Esophagus muscularis mucosa (tissue), 4 donors: ENCODE measurements at regions not wholly inside any gene's neighbourhood (a gene's known extent, or its start where the extent isn't known, plus 50 kb on each side); places are given as distances from the start of the nearest gene placed in this dataset.

ENCODE experiments used
- EP300 ChIP-seq: sonication (generic); formaldehyde crosslinking; IDR thresholded peaks from one replicate; pipeline ENCODE4 v1.6.1; 2017; ENCODE audit warnings: antibody characterized with exemption
- POLR2A ChIP-seq: fragments of 450-650 bp; IDR thresholded peaks from one replicate; pipeline ENCODE4 v1.6.1; 2017; ENCODE audit warnings: antibody characterized with exemption, moderate library complexity, mild to moderate bottlenecking, low read depth
- TF ChIP-seq, protein P1 (sequence below), 3 experiments: fragments of 200-600 bp in 2 of 3; fragments of 450-650 bp in 1 of 3; sonication (generic) in 2 of 3; IDR thresholded peaks; one replicate each; pipeline ENCODE4 v1.5.1; 2017 to 2019; ENCODE audit warnings: antibody characterized with exemption in 3 of 3, mild to moderate bottlenecking in 2 of 3, moderate library complexity in 1 of 3

DNA sequence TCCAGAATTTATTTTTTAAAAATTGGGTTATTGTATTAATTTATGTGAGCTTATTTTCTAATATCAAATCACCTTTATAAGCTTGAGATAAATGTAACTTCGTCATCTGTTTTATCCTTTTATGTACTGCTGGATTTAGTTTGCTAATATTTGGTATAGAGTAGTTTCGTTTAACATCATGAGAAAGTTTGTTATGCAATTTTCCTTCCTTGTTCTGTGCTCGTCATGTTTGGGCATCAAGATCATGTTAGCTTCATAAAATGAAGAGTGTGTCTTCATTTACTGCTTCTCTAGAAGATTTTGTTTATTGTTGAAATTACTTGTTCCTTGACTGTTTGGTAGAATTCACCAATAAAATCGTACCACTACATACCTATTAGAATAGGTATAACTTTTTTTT is 262.1 kb upstream of the SATB1 start:
- TF ChIP-seq, protein P1, sequence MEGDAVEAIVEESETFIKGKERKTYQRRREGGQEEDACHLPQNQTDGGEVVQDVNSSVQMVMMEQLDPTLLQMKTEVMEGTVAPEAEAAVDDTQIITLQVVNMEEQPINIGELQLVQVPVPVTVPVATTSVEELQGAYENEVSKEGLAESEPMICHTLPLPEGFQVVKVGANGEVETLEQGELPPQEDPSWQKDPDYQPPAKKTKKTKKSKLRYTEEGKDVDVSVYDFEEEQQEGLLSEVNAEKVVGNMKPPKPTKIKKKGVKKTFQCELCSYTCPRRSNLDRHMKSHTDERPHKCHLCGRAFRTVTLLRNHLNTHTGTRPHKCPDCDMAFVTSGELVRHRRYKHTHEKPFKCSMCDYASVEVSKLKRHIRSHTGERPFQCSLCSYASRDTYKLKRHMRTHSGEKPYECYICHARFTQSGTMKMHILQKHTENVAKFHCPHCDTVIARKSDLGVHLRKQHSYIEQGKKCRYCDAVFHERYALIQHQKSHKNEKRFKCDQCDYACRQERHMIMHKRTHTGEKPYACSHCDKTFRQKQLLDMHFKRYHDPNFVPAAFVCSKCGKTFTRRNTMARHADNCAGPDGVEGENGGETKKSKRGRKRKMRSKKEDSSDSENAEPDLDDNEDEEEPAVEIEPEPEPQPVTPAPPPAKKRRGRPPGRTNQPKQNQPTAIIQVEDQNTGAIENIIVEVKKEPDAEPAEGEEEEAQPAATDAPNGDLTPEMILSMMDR (IDR thresholded peaks at IDR 0.05), result no peak
- no peak for TF ChIP-seq POLR2A
- no peak for TF ChIP-seq EP300
